ENCODE measurements at regions not wholly inside any gene's neighbourhood (a gene's known extent, or its start where the extent isn't known, plus 50 kb on each side); places are given as distances from the start of the nearest gene placed in this dataset.

GRCh38 chr5:26543987-26544386 lies 494.4 kb downstream of the CDH9 start:
- TF ChIP-seq CTCF (IDR thresholded peaks at IDR 0.05 in 8 of 11, conservative IDR thresholded peaks at IDR 0.05 in 3 of 11) (no peak), POLR2AphosphoS5 (IDR thresholded peaks at IDR 0.05) (no peak), POLR2A (IDR thresholded peaks at IDR 0.05) (no peak)

Measured in spleen (tissue), 7 donors.